Glutamatergic neuron (in vitro differentiated cells): ENCODE measurements at regions not wholly inside any gene's neighbourhood (a gene's known extent, or its start where the extent isn't known, plus 50 kb on each side); places are given as distances from the start of the nearest gene placed in this dataset.

ENCODE experiments used
- DNase-seq: peaks from one replicate; pipeline ENCODE4 v3.0.0; 2022
- H3K27ac Mint-ChIP-seq: one replicate; pipeline ENCODE4 v1.8.0; 2020; ENCODE audit warnings: mild to moderate bottlenecking, mixed read lengths, inconsistent platforms; ENCODE audit not compliant: unreplicated experiment
- H3K27me3 Mint-ChIP-seq: one replicate; pipeline ENCODE4 v1.8.0; 2020; ENCODE audit warnings: mild to moderate bottlenecking, moderate library complexity, mixed read lengths, inconsistent platforms; ENCODE audit not compliant: unreplicated experiment
- H3K36me3 Mint-ChIP-seq: one replicate; pipeline ENCODE4 v1.8.0; 2020; ENCODE audit warnings: mild to moderate bottlenecking, mixed read lengths, inconsistent platforms; ENCODE audit not compliant: unreplicated experiment
- H3K4me1 Mint-ChIP-seq: one replicate; pipeline ENCODE4 v1.8.0; 2020; ENCODE audit warnings: mild to moderate bottlenecking, low read depth, mixed read lengths, inconsistent platforms; ENCODE audit not compliant: unreplicated experiment
- H3K4me3 Mint-ChIP-seq: one replicate; pipeline ENCODE4 v1.8.0; 2020; ENCODE audit warnings: mild to moderate bottlenecking, mixed read lengths, inconsistent platforms; ENCODE audit not compliant: unreplicated experiment
- H3K9me3 Mint-ChIP-seq: one replicate; pipeline ENCODE4 v1.8.0; 2020; ENCODE audit warnings: mild to moderate bottlenecking, moderate library complexity, mixed read lengths, inconsistent platforms; ENCODE audit not compliant: unreplicated experiment
- TF ChIP-seq, protein P1 (sequence below): fragments of 200-600 bp; sonication (generic); IDR thresholded peaks from one replicate; pipeline ENCODE4 v1.5.0; 2021; ENCODE audit not compliant: partially characterized antibody, unreplicated experiment

DNA sequence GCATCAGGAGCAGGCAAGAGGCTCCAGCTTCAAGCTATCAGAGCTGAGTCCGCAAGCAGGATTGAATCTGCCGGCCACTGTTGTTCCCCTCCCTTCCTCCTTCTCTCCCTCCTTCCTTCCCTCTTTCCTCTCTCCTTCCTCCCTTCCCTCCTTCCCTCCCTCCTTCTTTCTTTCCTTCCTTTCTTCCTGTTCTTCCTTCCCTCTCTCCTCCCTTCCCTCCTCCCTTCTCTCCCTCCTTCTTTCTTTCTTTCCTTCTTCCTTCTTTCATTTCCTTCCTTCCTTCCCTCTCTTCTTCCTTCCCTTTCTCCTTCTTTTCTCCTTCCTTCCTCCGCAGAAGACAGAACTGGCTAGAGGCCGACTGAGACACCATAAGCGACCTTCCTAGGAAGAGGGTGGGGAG lies 534.0 kb downstream of the NPHP4 start:
- H3K4me3 Mint-ChIP-seq, result no peak overlapping the region
- H3K27me3 Mint-ChIP-seq, result no peaks in the 10 kb centered on the region
- H3K9me3 Mint-ChIP-seq, result peaks cover 8% of the 10 kb centered on the region
- no peak overlapping the region for H3K27ac Mint-ChIP-seq
- peaks cover 4% of the 10 kb centered on the region for H3K4me1 Mint-ChIP-seq
- H3K36me3 Mint-ChIP-seq, result peaks cover 7% of the 10 kb centered on the region
- DNase-seq, result no peak
- TF ChIP-seq, protein P1, sequence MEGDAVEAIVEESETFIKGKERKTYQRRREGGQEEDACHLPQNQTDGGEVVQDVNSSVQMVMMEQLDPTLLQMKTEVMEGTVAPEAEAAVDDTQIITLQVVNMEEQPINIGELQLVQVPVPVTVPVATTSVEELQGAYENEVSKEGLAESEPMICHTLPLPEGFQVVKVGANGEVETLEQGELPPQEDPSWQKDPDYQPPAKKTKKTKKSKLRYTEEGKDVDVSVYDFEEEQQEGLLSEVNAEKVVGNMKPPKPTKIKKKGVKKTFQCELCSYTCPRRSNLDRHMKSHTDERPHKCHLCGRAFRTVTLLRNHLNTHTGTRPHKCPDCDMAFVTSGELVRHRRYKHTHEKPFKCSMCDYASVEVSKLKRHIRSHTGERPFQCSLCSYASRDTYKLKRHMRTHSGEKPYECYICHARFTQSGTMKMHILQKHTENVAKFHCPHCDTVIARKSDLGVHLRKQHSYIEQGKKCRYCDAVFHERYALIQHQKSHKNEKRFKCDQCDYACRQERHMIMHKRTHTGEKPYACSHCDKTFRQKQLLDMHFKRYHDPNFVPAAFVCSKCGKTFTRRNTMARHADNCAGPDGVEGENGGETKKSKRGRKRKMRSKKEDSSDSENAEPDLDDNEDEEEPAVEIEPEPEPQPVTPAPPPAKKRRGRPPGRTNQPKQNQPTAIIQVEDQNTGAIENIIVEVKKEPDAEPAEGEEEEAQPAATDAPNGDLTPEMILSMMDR, result no peak

DNA sequence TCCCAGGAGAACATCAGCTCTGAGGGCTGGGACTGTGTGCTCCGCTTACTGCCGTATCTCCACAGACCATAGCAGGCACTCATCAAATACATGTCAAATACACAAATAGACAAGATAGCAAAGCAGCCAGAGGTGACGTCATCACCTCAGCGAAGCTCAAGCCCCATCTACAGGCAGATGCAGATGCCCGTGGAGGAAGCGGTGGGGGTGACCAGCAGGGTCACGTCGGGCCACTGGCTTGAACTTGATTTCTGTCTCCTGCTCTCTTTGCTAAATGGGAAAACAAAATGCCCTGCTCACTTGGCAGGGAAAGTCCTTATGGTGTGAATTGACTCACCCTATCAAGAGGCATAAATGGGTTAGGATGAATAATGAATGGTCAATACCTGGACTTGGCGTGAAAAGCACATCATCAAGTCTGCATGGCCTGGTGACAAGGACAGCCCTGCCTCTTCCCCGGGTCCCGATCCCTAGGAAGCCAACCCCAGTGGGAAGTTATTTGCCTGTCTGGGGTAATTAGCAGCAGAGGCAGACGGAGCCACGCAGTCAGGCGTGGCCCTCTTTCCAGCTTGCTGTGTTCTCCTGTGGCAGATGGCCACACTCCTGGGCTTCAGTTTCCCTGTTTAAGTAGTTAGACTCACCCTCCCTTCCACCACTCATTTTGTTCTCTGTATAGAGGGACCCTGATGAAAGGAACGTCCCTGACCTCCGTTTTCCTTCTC lies 536.0 kb downstream of the NPHP4 start:
- H3K9me3 Mint-ChIP-seq, result peaks cover 8% of the 10 kb centered on the region
- H3K27me3 Mint-ChIP-seq, result no peaks in the 10 kb centered on the region
- H3K4me1 Mint-ChIP-seq, result peaks cover 4% of the 10 kb centered on the region
- no peak for DNase-seq
- no peak overlapping the region for H3K4me3 Mint-ChIP-seq
- peaks cover 11% of the 10 kb centered on the region for H3K36me3 Mint-ChIP-seq
- H3K27ac Mint-ChIP-seq, result no peak overlapping the region
- TF ChIP-seq, protein P1, result no peak

DNA sequence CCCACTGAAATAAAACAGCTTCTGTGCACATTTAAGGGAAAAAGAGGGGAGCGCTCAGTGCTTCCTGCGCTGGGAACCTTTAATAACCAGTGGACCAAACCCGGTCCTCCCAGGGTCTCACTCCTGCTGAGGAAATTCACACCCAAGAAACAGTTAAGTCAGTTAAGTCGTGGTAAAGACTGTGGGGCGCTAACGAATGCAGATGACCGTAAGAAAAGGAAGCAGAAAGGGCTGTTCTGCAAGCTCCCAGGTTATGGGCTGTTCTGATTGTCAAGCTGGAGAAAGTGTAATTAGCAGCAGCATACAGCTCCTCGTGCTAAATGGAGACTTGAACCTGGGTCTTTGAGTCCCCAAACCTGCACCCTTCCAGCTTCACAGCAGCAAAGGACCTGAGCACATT lies 536.6 kb downstream of the NPHP4 start:
- Mint-ChIP-seq H3K27ac (no peak overlapping the region), H3K4me3 (no peak overlapping the region), H3K4me1 (peaks cover 4% of the 10 kb centered on the region), H3K36me3 (peaks cover 7% of the 10 kb centered on the region), H3K27me3 (no peaks in the 10 kb centered on the region), H3K9me3 (peaks cover 8% of the 10 kb centered on the region)
- no peak for DNase-seq
- TF ChIP-seq, protein P1, result no peak

DNA sequence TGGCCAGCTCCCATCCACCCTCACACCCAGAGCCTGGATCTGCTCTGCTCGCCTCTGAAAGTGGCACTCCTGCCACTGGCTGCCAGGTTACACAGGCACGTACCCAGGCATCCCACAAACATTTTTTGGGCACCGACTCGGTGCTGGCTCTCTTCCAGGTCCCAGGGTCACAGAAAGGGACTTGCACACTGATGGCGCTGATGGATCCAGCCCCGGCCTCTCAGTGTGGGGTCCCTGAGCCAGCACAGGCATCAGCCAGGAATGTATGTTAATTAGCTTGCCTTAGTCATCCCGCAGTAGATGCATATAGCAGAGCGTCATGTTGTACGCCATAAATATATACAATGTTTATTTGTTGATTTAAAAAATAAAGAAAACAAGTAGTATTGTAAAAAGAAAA lies 537.2 kb downstream of the NPHP4 start:
- no peak for DNase-seq
- Mint-ChIP-seq H3K4me1 (peaks cover 4% of the 10 kb centered on the region), H3K9me3 (peaks cover 8% of the 10 kb centered on the region), H3K4me3 (no peak overlapping the region), H3K36me3 (peaks cover 5% of the 10 kb centered on the region), H3K27ac (no peak overlapping the region), H3K27me3 (peaks cover under 1% of the 10 kb centered on the region)
- TF ChIP-seq, protein P1, result no peak

DNA sequence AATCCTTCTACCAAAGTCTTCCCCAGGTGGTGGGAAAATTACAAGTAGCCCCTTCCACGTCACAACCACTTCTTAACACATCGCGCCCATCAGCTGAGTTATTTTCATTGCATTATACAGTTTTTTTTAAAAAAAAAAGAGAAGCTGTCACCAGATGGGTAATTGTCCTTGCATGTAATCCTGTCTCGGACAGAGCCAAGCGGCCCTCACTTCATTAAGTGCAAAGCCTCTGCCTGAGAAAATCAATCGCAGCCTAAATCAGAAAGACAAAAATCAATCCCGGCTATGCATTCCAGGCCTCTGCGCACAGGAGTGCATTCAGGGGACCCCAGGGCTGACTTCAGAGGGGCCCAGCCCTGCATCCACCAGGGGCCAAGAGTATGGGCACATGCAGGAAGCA lies 538.9 kb downstream of the NPHP4 start:
- peaks cover 11% of the 10 kb centered on the region for H3K9me3 Mint-ChIP-seq
- peaks cover 5% of the 10 kb centered on the region for H3K36me3 Mint-ChIP-seq
- DNase-seq, result no peak
- TF ChIP-seq, protein P1, result no peak
- peaks cover 4% of the 10 kb centered on the region for H3K4me1 Mint-ChIP-seq
- H3K27ac Mint-ChIP-seq, result no peak overlapping the region
- no peak overlapping the region for H3K4me3 Mint-ChIP-seq
- H3K27me3 Mint-ChIP-seq, result peaks cover 5% of the 10 kb centered on the region
